GM18499 (cell line): ENCODE measurements at regions not wholly inside any gene's neighbourhood (a gene's known extent, or its start where the extent isn't known, plus 50 kb on each side); places are given as distances from the start of the nearest gene placed in this dataset.

Experiments
- ATAC-seq: cut with Tn5 transposase; IDR thresholded peaks from one replicate; pipeline ENCODE4 v1.9.1; 2021; ENCODE audit warnings: moderate number of reproducible peaks; ENCODE audit not compliant: insufficient read depth, unreplicated experiment

GRCh38 chr3:135779024-135779423, 186.5 kb upstream of the PPP2R3A start:
- no peak for ATAC-seq

GRCh38 chr3:135779590-135780235, 185.8 kb upstream of the PPP2R3A start:
- no peak for ATAC-seq

- no peak for ATAC-seq
These were observed 184.3 kb upstream of the PPP2R3A start for GRCh38 chr3:135781026-135781815.

- ATAC-seq, result peak; percentile 87
These were observed 181.0 kb upstream of the PPP2R3A start for GRCh38 chr3:135784557-135784956.

GRCh38 chr3:135788146-135788545, 177.4 kb upstream of the PPP2R3A start:
- ATAC-seq, result no peak

GRCh38 chr3:135788978-135789377, 176.6 kb upstream of the PPP2R3A start:
- ATAC-seq, result no peak

GRCh38 chr3:135792174-135792573, 173.4 kb upstream of the PPP2R3A start:
- ATAC-seq, result no peak

GRCh38 chr3:135792858-135793475, 172.6 kb upstream of the PPP2R3A start:
- no peak for ATAC-seq

GRCh38 chr3:135800071-135800549, 165.4 kb upstream of the PPP2R3A start:
- no peak for ATAC-seq

- no peak for ATAC-seq
These were observed 164.5 kb upstream of the PPP2R3A start for GRCh38 chr3:135801018-135801417.

- no peak for ATAC-seq
These were observed 163.4 kb upstream of the PPP2R3A start for GRCh38 chr3:135802171-135802570.

- ATAC-seq, result no peak
These were observed 162.4 kb upstream of the PPP2R3A start for GRCh38 chr3:135803028-135803692.

GRCh38 chr3:135805752-135806151, 159.8 kb upstream of the PPP2R3A start:
- ATAC-seq, result no peak

GRCh38 chr3:135806317-135806716, 159.2 kb upstream of the PPP2R3A start:
- no peak for ATAC-seq

GRCh38 chr3:135807879-135808278, 157.6 kb upstream of the PPP2R3A start:
- no peak for ATAC-seq

- ATAC-seq, result no peak
These were observed 156.4 kb upstream of the PPP2R3A start for GRCh38 chr3:135809021-135809634.

- ATAC-seq, result no peak
These were observed 153.9 kb upstream of the PPP2R3A start for GRCh38 chr3:135811651-135812050.

GRCh38 chr3:135812057-135812456, 153.5 kb upstream of the PPP2R3A start:
- ATAC-seq, result no peak

- ATAC-seq, result no peak
These were observed 131.1 kb upstream of the PPP2R3A start for GRCh38 chr3:135834465-135834864.

GRCh38 chr3:135837977-135838631, 127.4 kb upstream of the PPP2R3A start:
- no peak for ATAC-seq
